HL-60 (cell line): ENCODE measurements at regions not wholly inside any gene's neighbourhood (a gene's known extent, or its start where the extent isn't known, plus 50 kb on each side); places are given as distances from the start of the nearest gene placed in this dataset.

Experiments
- DNase-seq, 2 experiments: peaks; one replicate each; pipeline ENCODE4 v3.0.0-alpha.2; 2010 to 2020; ENCODE audit warnings: low read depth in 1 of 2, low spot score in 1 of 2
- H3K27ac ChIP-seq: fragments of 250-450 bp; sonication (Bioruptor Pico); replicated peaks from 2 replicates; pipeline ENCODE4 v1.5.1; 2020; ENCODE audit warnings: mild to moderate bottlenecking, moderate library complexity
- H3K27me3 ChIP-seq: fragments of 250-450 bp; sonication (Bioruptor Pico); 2 replicates; pipeline ENCODE4 v1.5.1; 2021; ENCODE audit warnings: mild to moderate bottlenecking, moderate library complexity; ENCODE audit not compliant: insufficient read depth, poor library complexity, severe bottlenecking
- H3K4me3 ChIP-seq: replicated peaks from 2 replicates; pipeline ENCODE4 v1.5.1; 2011; ENCODE audit warnings: mild to moderate bottlenecking, control low read depth, low read length; ENCODE audit not compliant: insufficient read depth
- GABPA ChIP-seq: IDR thresholded peaks from 2 replicates; pipeline ENCODE4 v1.6.1; 2012; ENCODE audit warnings: low read depth
- POLR2AphosphoS5 ChIP-seq: IDR thresholded peaks from 2 replicates; pipeline ENCODE4 v1.6.1; 2012; ENCODE audit warnings: low read depth
- SPI1 ChIP-seq: IDR thresholded peaks from 2 replicates; pipeline ENCODE4 v1.6.1; 2012; ENCODE audit warnings: low read depth, mild to moderate bottlenecking, borderline replicate concordance
- TF ChIP-seq, protein P1 (sequence below): IDR thresholded peaks from 2 replicates; pipeline ENCODE4 v1.6.1; 2012; ENCODE audit warnings: low read depth; ENCODE audit not compliant: insufficient replicate concordance
- TF ChIP-seq, protein P2 (sequence below): IDR thresholded peaks from one replicate; pipeline ENCODE4 v1.5.1; 2011; ENCODE audit warnings: low read length, control low read depth, inconsistent platforms; ENCODE audit not compliant: insufficient read depth

DNA sequence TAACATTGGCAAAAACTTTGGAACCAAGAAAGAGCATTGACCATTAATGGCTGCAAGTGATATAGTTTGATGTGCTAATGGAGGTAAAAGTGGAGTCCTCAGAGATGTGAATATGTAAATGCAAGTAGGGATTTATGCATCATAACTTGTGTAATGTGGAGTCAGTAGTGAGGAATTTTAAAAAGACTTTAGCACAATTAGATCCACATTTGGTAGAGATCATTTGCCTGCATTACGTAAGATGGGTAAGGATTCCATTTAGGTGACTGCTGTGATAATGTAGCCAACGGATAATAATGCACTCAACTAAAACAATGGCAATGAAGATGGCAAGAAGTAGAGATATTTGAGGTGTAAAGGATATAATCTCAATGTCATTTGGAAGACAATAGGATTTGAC is 1128.4 kb downstream of the ADGRL3 start:
- Histone ChIP-seq H3K27ac (no peak overlapping the region), H3K4me3 (no peak overlapping the region), H3K27me3 (no peaks in the 10 kb centered on the region)
- DNase-seq: no peak
- TF ChIP-seq, protein P1, sequence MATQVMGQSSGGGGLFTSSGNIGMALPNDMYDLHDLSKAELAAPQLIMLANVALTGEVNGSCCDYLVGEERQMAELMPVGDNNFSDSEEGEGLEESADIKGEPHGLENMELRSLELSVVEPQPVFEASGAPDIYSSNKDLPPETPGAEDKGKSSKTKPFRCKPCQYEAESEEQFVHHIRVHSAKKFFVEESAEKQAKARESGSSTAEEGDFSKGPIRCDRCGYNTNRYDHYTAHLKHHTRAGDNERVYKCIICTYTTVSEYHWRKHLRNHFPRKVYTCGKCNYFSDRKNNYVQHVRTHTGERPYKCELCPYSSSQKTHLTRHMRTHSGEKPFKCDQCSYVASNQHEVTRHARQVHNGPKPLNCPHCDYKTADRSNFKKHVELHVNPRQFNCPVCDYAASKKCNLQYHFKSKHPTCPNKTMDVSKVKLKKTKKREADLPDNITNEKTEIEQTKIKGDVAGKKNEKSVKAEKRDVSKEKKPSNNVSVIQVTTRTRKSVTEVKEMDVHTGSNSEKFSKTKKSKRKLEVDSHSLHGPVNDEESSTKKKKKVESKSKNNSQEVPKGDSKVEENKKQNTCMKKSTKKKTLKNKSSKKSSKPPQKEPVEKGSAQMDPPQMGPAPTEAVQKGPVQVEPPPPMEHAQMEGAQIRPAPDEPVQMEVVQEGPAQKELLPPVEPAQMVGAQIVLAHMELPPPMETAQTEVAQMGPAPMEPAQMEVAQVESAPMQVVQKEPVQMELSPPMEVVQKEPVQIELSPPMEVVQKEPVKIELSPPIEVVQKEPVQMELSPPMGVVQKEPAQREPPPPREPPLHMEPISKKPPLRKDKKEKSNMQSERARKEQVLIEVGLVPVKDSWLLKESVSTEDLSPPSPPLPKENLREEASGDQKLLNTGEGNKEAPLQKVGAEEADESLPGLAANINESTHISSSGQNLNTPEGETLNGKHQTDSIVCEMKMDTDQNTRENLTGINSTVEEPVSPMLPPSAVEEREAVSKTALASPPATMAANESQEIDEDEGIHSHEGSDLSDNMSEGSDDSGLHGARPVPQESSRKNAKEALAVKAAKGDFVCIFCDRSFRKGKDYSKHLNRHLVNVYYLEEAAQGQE: no peak
- no peak for TF ChIP-seq GABPA
- TF ChIP-seq, protein P2, sequence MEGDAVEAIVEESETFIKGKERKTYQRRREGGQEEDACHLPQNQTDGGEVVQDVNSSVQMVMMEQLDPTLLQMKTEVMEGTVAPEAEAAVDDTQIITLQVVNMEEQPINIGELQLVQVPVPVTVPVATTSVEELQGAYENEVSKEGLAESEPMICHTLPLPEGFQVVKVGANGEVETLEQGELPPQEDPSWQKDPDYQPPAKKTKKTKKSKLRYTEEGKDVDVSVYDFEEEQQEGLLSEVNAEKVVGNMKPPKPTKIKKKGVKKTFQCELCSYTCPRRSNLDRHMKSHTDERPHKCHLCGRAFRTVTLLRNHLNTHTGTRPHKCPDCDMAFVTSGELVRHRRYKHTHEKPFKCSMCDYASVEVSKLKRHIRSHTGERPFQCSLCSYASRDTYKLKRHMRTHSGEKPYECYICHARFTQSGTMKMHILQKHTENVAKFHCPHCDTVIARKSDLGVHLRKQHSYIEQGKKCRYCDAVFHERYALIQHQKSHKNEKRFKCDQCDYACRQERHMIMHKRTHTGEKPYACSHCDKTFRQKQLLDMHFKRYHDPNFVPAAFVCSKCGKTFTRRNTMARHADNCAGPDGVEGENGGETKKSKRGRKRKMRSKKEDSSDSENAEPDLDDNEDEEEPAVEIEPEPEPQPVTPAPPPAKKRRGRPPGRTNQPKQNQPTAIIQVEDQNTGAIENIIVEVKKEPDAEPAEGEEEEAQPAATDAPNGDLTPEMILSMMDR: no peak
- TF ChIP-seq POLR2AphosphoS5: no peak
- TF ChIP-seq SPI1: no peak

DNA sequence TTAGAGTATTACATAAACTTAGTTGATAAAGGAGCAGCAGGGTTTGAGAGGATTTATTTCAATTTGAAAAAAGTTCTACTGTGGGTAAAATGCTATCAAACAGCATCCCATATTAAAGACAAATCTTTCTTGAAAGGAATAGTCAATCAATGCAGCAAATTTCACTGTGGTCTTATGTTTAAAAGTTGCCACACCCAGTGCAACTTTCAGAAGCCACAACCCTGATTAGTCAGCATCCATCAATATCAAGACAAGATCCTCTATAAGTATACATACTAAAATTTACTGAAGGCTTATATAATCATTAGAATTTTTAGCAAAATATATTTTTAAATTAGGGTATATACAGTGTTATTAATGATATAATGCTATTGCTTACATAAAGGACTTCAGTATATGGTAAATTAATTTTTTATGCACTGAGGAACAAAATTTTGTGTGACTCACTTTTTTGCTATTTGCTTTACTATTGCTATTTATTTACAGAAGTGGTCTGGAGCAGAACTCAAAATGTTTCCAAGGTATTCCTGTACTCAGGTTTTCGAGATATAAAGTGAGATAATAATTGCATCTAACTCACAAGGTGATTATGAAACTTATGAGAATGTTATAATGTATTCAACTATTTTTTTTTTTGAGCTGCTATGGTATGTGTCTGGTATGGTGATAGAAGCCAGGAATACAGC is 1127.6 kb downstream of the ADGRL3 start:
- H3K27me3 ChIP-seq: no peaks in the 10 kb centered on the region
- DNase-seq: no peak
- H3K27ac ChIP-seq: no peak overlapping the region
- H3K4me3 ChIP-seq: no peak overlapping the region
- TF ChIP-seq, protein P2: no peak
- TF ChIP-seq, protein P1: no peak
- no peak for TF ChIP-seq GABPA
- TF ChIP-seq POLR2AphosphoS5: no peak
- no peak for TF ChIP-seq SPI1

DNA sequence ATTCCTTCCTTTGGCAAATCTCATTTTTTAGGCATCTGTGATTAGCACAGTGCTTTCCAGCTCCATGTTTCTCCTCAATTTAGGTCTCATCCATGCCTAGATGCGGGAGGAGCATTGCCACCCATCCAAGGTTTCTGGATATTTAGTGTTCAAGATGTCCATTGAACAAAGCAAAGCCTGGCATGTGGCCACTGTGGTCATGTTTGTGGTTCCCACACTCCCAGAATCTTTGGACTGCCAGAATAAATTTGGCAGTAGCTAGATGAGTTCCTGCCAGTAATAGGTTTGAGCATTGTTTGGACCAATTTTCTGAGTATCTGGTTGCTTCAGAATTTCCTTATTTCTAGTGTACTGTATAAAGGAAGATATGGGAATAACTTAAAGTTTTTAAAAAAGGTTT is 1124.1 kb downstream of the ADGRL3 start:
- H3K27ac ChIP-seq: no peak overlapping the region
- H3K4me3 ChIP-seq: no peak overlapping the region
- H3K27me3 ChIP-seq: no peaks in the 10 kb centered on the region
- TF ChIP-seq, protein P1: no peak
- TF ChIP-seq POLR2AphosphoS5 (no peak), GABPA (no peak), SPI1 (no peak)
- TF ChIP-seq, protein P2: no peak
- DNase-seq: no peak
